ENCODE measurements at regions not wholly inside any gene's neighbourhood (a gene's known extent, or its start where the extent isn't known, plus 50 kb on each side); places are given as distances from the start of the nearest gene placed in this dataset.
"Not testable (repeated sequence)": the region's sequence is repeated elsewhere in the genome, so short reads cannot be mapped to it uniquely, and the experiment has no call there.

DNA sequence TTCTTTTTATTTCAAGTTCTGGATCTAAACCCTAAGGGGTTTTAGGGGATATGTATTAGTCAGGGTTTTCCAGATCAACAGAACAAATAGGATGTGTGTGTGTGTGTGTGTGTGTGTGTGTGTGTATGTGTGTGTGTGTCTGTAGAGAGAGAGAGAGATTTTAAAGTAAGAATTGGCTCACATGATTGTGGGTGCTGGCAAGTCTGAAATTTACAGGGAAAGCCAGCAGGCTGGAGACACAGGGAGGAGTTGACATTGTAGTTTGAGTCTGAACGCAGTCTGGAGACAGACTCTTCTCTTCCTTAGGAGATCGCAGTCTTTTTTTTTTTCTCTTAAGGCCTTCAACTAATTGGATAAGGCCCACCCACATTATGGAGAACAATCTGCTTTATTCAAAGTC is 428.8 kb upstream of the TBL1XR1 start:
- DNase-seq (ENCODE audit: low spot score) = no peak

DNA sequence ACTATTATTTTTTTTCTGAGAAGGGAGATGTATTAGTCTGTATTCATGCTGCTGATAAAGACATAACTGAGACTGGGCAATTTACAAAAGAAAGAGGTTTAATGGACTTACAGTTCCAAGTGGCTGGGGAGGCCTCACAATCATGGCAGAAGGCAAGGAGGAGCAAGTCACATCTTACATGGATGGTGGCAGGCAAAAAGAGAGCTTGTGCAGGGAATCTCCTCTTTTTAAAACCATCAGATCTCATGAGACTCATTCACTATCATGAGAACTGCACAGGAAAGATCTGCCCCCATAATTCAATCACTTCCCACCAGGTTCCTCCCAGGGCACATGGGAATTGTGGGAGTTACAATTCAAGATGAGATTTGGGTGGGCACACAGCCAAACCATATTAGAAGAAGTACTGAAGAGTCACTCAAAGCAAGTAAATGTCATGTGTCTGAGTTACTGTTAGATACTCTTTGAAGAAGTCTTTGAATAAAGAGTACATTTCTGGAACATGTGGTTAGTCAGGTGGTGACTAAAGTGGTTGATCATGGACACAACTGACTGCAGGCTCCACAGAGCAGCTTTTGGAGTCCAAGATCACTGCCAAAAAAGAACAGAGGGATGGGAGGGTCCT is 430.9 kb upstream of the TBL1XR1 start:
- not testable (repeated sequence) for DNase-seq (ENCODE audit: low spot score)

DNA sequence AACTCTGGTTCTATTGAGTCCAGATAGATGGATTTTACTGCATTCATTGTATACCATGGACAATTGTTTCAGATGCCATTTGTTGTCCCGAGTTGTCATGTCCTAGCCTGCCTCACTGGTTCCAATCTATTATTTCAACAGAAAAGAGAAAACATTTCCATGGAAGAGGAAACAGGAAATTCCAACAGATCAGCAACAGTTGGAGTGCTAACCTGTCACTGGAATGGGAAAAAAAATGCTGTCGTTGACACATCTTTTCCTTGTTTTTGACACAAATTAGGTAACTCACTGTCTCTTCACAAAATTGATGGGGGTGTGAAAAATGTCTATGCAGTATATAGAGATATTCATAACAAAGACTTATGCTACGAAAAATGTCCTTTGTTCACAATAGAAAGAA is 432.0 kb upstream of the TBL1XR1 start:
- DNase-seq (ENCODE audit: low spot score) = no peak

DNA sequence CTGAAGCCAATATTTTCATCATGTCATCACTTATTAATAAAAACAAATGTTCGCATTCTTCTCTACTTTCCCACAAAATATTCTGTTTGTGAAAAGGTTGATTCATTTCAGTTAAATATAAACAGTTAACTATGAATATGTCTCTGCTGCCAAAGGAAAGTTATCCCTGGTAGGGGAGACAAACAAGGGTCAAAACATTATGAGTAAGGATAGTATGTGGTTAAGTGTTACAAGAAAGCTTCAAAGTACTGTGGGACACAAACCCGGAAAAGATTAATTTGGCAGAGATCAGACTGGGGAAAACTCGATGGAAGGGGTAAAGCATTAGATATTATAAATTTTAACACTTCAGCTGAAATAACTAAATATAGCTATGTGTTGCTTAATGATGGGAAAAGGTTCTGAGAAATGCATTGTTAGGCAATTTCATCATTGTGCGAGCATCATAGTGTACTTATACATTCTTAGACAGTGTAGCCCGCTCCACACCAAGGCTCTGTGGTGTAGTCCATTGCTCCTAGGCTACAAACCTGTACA is 436.5 kb upstream of the TBL1XR1 start:
- DNase-seq (ENCODE audit: low spot score) = peak; percentile 20

DNA sequence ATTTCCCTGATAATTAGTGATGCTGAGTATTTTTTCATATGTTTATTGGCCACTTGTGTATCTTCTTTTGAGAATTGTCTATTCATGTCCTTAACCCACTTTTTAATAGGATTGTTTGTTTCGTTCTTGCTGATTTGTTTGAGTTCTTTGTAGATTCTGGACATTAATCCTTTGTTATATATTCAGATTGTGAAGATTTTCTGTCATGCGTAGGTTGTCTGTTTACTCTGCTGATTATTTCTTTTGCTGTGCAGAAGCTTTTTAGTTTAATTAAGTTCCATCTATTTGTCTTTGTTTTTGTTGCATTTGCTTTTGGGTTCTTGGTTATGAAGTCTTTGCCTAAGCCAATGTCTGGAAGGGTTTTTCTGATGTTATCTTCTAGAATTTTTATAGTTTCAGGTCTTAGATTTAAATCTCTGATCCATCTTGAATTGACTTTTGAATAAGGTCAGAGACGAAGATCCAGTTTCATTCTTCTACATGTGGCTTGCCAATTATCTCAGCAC is 438.4 kb upstream of the TBL1XR1 start:
- not testable (repeated sequence) for DNase-seq (ENCODE audit: low spot score)

DNA sequence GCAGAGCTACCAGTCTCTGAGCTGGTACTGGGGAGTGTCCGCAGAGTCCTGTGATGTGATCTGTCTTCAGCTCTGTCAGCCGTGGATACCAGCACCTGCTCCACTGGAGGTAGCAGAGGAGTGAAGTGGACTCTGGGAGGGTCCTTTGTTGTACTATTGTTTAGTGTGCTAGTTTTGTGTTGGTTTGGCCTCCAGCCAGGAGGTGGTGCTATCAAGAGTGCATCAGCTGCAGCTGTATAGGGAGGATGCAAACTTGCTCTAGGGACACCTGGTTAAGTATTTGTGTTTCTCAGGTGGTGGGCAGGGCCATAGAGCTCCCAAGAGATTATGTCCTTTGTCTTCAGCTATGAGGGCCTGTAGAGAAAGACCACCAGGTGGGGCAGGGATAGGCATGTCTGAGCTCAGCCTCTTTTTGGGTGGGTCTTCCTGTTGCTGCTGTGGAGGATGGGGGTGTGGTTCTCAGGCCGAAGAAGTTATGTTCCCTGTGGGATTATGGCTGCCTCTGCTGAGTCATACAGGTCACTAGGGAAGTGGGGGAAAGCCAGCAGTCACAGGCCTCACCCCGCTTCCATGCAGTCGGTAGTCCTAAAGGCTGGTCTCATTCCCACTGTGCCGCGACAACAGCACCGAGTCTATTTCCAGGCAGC is 443.2 kb upstream of the TBL1XR1 start:
- no peak for DNase-seq (ENCODE audit: low spot score)

DNA sequence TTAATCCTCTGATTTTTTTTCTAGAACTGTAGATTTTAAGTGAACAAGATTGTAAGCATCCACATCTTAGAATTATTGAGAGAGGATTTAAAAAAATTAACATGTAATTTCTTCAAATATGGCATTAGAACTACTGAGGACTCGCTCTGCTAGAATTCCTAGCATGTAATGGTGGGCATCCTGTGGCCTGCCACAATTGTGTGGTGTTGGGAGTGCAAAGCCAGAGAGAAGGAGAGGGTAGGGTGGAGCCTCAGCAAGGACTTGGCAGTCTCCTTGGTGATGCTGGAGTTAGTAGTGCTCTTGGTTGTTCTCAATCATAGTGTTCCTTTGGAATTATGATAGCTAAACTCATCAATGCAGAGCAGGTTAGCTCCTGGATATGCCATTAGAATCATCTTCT is 443.9 kb upstream of the TBL1XR1 start:
- DNase-seq (ENCODE audit: low spot score) = no peak

DNA sequence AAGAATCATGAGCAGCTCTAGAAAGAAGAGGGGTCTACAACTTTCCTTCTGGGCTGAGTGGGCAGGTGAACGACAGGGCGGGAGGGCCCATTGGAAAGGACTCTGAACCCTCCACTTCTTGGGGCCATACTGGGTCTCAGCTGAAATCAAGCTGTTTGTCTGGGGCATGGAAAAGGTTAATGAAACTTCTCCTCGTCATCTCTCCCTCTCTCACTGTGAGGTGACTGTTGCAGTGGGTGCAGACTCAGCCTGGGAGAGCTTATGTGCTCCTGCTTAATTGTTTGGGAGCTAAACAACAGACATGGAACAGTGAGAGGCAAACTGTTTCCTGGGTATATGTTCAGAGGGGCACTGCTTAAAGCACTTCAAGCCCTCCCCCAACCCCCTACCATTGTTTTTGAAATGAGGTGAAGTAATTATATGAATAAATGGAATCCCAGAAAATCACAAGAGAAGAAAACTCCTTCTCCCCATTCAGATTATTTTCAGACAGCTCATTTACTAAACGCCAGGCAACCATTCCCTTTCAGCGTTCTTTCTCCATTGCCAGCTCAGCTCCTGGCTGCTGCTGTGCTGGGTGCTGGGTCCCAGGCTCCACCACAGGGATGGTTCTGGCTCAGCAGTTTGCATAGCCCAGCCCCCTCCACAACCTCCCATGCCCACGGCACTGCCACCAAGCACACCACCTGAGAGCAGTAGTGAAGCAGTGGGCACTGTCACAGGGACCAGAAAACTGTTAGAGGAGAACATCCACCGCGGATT is 444.9 kb upstream of the TBL1XR1 start:
- no peak for DNase-seq (ENCODE audit: low spot score)

DNA sequence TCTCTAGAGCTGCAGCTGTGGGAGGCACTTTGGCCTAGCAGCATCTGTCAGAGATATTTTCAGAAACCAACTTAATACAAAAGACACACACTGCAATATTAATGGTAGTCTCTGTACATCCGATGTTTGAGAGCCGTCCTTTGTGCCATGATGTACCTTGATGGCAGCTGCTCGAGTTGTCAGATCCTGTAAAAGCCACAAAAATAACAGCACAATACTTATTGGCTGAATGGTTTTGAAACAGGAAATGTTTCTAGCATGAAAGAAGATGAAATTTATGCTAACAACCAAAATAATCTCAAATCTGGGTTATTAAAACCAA is 445.5 kb upstream of the TBL1XR1 start:
- no peak for DNase-seq (ENCODE audit: low spot score)

DNA sequence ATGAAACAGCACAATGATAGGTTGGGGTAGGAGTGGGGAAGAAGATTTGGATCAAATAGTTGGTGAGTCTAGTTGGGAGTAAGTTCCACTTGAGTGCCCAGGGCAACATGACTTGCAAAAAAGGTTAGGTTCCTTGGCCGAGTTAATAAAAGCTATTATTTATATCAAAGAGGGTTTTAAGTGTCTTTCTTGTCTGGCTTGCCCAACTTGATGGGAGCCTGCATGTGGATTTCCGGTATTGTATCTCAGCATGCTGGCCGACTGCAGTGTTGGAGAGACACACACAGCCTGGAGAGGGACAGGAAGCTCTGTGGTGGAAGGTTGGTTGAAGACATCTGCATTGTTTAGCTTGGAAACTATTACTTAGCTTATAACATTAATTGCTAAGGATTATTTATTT is 449.5 kb upstream of the TBL1XR1 start:
- DNase-seq (ENCODE audit: low spot score) = no peak

DNA sequence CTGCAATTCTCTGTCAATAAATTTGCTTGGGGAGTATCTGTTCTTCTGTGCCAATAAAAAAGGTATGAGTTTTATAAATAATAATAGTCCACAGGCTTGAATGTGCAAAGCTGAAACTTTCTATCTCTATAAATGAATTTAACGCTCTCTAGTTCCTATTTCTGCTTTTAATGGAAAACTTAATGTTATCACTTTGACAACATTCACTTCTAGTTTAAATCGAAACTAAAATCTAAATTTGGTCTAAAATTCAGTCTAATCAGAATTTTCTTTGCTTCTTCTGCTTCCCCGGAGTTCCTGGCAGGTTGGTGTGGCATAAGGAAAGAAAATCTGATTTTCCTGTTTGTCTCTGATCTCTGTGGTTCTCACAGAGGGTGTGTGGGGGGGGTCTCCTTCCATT is 450.1 kb upstream of the TBL1XR1 start:
- no peak for DNase-seq (ENCODE audit: low spot score)

DNA sequence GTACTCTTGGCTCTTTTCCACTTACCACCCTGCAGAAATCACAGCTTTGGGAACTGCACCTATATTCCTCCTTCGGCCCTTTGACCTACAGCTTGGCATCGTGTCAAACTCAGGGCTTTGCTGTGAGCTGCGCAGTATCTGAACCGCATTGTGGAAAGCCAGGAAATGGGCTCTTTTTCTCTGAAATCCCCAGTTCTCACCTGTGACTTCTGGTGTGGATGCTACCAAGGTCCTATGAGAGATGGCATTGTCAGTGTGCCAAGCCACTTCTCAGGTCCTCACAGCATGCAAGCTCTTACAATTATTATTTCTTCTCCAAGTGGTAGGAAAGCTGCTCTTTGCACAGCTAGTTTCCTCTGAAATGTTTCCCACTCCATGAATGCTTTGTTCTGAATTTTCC is 450.6 kb upstream of the TBL1XR1 start:
- no peak for DNase-seq (ENCODE audit: low spot score)

DNA sequence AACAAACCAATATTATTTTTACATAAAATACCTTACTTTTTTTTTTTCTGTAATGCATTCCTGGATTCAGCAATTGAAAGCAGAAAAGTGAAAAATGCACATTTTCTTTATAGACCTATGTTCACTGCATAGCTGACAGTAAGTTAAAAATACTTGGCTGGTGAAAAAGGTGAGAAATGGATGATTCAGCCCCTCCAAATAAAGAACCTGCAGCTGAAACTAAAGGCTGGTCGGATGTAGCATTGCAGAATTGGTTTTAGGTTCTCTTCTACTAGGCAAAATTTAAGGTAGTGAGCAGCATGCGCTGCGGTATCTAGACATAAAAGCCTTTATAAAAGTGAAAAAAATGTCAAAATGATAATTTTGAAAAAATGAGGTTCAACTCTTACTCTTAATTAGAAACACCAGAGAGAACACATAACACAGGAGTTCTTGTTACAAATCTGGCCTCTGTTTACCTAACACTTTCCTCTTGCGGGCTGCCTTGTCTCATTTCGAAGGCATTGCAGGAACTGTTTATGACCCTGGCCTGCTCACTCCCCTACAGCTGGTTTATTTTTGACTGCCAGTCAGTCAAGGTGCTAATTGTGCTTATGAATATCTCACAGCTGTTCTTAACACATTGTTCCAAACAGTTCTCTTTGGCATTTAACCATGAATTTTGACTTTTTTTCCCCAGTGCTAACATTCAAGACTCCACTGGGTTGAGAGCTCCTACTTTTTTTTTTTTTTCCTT is 455.4 kb upstream of the TBL1XR1 start:
- no peak for DNase-seq (ENCODE audit: low spot score)

DNA sequence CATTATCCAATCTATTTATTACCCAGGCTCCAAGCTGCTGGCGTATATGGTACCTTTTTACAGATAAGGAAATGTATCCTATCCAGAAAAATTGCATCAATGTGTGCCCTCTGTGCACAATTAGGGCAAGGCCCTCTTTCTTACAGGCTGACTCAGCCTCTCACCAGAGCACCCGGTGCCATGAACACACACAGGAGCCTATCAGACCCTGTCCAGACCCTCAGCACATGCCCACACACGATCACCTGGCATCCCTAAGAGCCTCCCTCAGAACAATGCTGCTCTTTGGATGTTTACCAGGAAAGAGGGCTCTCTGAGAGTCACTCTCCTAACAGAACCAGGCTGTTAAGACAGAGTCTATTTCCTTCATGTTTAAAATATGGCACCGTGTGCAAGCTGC is 460.0 kb upstream of the TBL1XR1 start:
- DNase-seq (ENCODE audit: low spot score) = no peak

DNA sequence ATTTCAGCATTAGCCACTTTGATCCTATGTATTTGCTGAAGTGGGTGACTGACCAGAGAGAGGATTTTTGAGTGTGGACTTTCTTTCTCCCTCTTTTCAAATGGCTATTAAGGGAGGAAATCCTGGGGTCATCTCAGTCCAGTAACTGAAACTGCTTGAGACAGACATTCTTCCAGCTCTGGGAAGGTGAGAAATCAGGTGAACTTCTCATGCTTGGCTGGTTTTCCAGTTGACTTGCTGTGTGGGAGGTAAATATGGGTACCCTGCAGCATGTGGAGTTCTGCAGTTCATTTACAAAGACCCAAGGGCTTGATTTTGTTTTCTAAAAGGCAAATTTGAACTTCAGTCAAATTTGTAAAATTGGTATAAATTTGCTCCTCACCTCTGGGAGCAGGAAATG is 461.1 kb upstream of the TBL1XR1 start:
- no peak for DNase-seq (ENCODE audit: low spot score)

DNA sequence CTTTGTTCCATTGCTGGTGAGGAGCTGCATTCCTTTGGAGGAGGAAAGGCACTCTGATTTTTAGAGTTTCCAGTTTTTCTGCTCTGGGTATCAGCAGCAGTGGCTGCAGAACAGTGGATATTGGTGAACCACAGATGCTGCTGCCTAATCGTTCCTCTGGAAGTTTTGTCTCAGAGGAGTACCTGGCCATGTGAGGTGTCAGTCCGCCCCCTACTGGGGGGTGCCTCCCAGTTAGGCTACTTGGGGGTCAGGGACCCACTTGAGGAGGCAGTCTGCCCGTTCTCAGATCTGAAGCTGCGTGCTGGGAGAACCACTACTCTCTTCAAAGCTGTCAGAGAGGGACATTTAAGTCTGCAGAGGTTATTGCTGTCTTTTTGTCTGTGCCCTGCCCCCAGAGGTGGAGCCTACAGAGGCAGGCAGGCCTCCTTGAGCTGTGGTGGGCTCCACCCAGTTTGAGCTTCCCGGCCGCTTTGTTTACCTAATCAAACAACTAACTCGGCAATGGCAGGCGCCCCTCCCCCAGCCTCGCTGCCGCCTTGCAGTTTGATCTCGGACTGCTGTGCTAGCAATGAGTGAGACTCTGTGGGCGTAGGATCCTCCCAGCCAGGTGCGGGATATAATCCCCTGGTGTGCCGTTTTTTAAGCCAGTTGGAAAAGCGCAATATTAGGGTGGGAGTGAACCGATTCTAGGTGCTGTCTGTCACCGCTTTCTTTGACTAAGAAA is 467.3 kb upstream of the TBL1XR1 start:
- not testable (repeated sequence) for DNase-seq (ENCODE audit: low spot score)

DNA sequence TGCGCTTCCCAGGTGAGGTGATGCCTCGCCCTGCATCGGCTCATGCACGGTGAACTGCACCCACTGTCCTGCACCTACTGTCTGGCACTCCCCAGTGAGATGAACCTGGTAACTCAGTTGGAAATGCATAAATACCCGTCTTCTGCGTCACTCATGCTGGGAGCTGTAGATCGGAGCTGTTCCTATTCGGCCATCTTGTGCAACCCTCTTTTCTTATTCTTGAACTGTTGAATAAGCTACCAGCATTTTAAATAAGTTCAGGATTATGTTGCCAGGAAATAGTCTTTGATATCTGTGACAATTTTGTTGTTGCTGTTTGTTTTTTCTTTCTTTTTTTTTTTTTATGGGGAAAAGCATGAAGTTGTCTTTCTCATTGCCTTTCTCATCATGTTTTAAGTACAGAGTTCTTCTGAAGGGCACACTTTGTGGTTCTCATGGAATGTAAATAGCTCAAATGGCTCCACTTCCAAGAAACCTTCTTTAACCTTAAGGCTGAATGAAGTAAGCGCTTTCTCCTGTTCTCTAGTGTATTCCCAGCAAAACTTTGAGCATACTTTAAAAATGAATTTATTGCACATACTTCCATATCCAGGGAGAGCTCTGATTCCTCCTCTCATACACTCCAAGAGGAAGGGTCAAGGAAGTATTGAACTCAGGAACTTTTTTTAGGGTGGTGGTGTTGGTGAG is 468.0 kb upstream of the TBL1XR1 start:
- no peak for DNase-seq (ENCODE audit: low spot score)

DNA sequence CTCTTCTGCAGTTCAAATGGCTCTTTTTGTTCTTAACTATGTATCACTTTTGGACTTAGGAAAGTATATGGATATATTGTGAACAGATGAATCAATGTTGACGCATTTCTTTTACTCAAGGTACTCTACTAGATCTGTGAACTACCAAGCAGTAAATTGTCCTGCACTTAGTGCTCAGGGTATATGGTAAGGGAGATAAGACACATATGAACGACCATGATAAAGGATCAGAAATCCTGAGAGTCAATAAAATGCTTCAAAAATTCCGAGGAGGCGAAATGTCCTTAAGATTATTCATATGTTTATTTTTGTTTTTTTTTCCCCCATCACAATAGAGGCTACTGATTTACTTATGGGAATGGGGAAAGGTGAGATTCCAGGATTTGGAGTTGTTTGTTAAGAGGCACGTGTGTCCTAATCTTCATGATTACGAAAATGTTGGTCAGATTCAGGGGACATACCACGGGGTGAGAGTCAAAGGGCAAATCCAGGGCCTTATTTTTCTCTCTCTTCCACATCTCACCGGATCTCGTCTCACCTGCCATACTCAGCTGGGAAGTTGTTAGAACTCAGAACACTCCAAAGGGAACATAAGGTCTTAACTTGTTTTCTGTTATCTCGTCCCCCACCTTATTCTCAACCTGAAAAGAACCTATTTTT is 475.1 kb upstream of the TBL1XR1 start:
- DNase-seq (ENCODE audit: low spot score) = no peak

DNA sequence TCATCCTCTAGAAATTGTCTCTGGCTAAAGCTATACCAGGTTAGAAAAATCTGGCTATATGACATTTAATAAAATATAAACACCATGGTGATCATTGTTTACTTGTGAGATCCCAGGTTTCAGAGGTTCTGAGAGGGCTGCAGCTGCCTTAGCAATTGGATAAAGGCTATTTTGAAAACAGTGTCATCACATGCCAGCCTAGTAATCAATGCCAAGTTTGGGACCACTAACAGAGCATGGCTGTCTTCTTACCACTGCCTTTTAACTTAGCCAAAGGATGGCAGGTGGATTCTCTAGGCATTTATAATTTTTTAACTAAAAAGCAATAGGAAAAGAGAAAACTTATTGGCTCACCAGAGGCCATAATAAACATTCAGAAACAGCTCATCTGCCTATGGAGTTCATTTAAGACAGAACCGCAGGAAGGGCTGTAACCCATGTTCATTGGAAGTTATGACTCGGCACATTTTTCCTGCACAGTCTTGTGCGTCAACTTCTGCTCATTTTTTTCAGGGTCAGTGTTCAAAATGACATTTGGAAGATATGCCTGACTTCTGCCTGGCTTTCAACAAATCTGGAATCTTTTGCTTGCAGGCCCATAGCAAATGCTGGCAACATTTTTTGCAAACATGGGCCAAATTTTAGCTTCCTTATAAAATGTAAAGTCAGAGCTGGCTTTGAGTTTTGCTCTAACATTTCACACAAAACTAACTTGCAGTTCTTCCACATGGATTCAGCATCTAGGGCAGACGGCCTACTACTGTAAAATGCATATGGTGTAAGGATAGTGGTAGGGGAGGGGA is 476.0 kb upstream of the TBL1XR1 start:
- DNase-seq (ENCODE audit: low spot score) = peak; percentile 64

DNA sequence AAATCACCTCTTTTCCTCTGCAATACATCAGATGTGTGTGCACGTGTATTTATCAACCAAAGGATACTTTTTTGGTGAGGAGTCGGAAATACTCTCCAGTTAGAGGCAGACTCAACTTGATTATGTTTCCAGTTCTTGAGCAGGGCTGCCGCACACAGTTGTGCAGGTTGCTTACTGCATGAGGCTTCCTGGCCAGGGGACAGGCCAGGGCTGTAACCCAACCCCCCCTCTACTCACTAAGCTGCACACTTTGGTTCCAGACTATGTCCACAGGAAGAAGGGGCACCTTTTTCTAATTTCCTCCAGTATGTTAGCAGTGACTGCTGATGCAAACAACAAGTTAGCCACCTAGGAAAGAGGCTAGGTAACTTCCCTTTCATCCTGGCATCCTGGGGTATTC is 476.9 kb upstream of the TBL1XR1 start:
- DNase-seq (ENCODE audit: low spot score) = no peak
